Neural progenitor cell (in vitro differentiated cells): ENCODE measurements at regions not wholly inside any gene's neighbourhood (a gene's known extent, or its start where the extent isn't known, plus 50 kb on each side); places are given as distances from the start of the nearest gene placed in this dataset.

ENCODE experiments used
- CTCF ChIP-seq: fragments of 200-600 bp; sonication (generic); IDR thresholded peaks from 2 replicates; pipeline ENCODE4 v1.5.1; 2017; ENCODE audit warnings: antibody characterized with exemption, mild to moderate bottlenecking
- EZH2 ChIP-seq: fragments of 200-600 bp; sonication (generic); IDR thresholded peaks from 2 replicates; pipeline ENCODE4 v1.6.1; 2017; ENCODE audit warnings: antibody characterized with exemption, mild to moderate bottlenecking, moderate library complexity

DNA sequence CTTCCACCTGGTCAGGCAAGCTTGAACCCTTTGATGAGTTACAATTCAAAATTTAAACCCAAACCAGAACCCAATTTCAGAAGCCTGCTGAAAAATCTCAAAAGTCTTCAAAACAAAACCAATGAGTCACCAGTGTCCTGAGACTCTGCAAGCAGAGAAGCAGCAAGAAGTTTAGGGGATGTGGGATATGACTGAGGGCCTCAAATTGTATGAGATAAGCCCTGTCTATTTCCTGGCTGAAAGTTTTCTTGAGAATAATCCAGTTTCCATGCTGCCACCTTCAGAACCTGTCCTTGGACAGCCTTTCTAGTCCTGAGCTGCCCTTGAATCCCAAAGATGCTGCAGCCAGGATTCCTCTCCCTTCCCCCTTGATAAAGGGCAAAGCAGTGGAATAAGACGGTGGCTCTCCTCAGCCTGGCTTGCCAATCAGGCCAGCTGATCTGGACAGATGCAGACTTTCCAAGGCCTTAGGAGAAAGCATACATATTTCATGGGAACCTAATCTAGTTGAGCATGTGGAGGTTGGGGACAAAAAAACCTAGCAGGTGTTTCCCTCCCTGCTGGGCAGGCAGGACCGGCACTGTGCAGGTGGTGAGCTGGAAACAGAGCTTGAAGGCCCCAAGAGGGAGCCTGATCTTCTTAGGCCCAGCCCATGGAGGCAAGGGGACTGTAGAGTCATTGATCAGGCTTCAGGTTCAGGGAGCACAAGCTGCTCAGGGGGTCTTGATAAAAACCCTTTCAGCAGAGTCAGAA is 278.0 kb upstream of the MGAT5 start:
- TF ChIP-seq CTCF (no peak), EZH2 (no peak)
